Upper lobe of left lung (tissue), 4 donors: ENCODE measurements at regions not wholly inside any gene's neighbourhood (a gene's known extent, or its start where the extent isn't known, plus 50 kb on each side); places are given as distances from the start of the nearest gene placed in this dataset.

Source experiments
- CTCF ChIP-seq, 6 experiments: fragments of 450-650 bp in 4 of 6; fragments of 200-600 bp in 2 of 6; sonication (generic) in 2 of 6; IDR thresholded peaks; one replicate each; pipeline ENCODE4 v1.5.1; 2016 to 2019; ENCODE audit warnings: antibody characterized with exemption in 6 of 6
- POLR2A ChIP-seq, 4 donors: fragments of 450-650 bp; IDR thresholded peaks; one replicate each; pipeline ENCODE4 v1.5.1; 2016 to 2017; ENCODE audit warnings: antibody characterized with exemption in 4 of 4, mild to moderate bottlenecking in 2 of 4

GRCh38 chr19:56959205-56959604 is 118.7 kb upstream of the PEG3 start:
- no peak for TF ChIP-seq CTCF (IDR thresholded peaks at IDR 0.05)
- TF ChIP-seq POLR2A (IDR thresholded peaks at IDR 0.05): no peak
